Heart right ventricle (tissue), 16 donors: ENCODE measurements at regions not wholly inside any gene's neighbourhood (a gene's known extent, or its start where the extent isn't known, plus 50 kb on each side); places are given as distances from the start of the nearest gene placed in this dataset.

ENCODE experiments used
- ATAC-seq, 8 donors: fragments of 200-7000 bp; cut with Tn5 transposase; one replicate each; pipeline ENCODE4 v1.9.1; 2020; ENCODE audit warnings: mild to moderate bottlenecking in 8 of 8, moderate library complexity in 8 of 8, moderate number of reproducible peaks in 1 of 8
- DNase-seq, 2 donors: peaks; one replicate each; pipeline ENCODE4 v3.0.0-alpha.2; 2020
- H3K27ac ChIP-seq, 10 donors: fragments of 200-600 bp; sonication (generic) in 2 of 10; one replicate each; pipeline versions ENCODE4 v1.5.0 to v1.8.0; 2020 to 2022; ENCODE audit warnings: mild to moderate bottlenecking in 3 of 10
- H3K27me3 ChIP-seq, 7 donors: fragments of 200-600 bp; one replicate each; pipeline ENCODE4 v1.8.0; 2021 to 2022; ENCODE audit warnings: mild to moderate bottlenecking in 2 of 7
- H3K36me3 ChIP-seq, 9 donors: fragments of 200-600 bp; sonication (generic) in 1 of 9; one replicate each; pipeline versions ENCODE4 v1.5.0 to v1.8.0; 2020 to 2022; ENCODE audit warnings: mild to moderate bottlenecking in 2 of 9
- H3K4me1 ChIP-seq, 9 donors: fragments of 200-600 bp; sonication (generic) in 1 of 9; one replicate each; pipeline versions ENCODE4 v1.5.0 to v1.8.0; 2020 to 2022; ENCODE audit warnings: mild to moderate bottlenecking in 4 of 9
- H3K4me3 ChIP-seq, 10 donors: fragments of 200-600 bp; sonication (generic) in 2 of 10; one replicate each; pipeline versions ENCODE4 v1.5.0 to v1.8.0; 2020 to 2022; ENCODE audit warnings: mild to moderate bottlenecking in 7 of 10, moderate library complexity in 2 of 10
- H3K9me3 ChIP-seq, 11 donors: fragments of 200-600 bp in 10 of 11; sonication (generic) in 2 of 11; one replicate each; pipeline versions ENCODE4 v1.5.0 to v1.8.0; 2013 to 2022; ENCODE audit warnings: mild to moderate bottlenecking in 2 of 11, control low read depth in 1 of 11, moderate library complexity in 1 of 11
- WGBS, 2 donors: extraction: QIAGEN DNeasy Blood & Tissue Kit; methylation state at CpG; one replicate each; pipeline ENCODE4 v1.1.7; 2013; ENCODE audit warnings: inconsistent platforms in 1 of 2; 5-methylcytosine and 5-hydroxymethylcytosine counted together
- intact Hi-C, 10 donors: fragments of 100-400 bp; cut with DNase I; formaldehyde crosslinking; loops; one replicate each; pipeline versions ENCODE4 v1.11.1 to v1.14.2; 2022
- TF ChIP-seq, protein P1 (sequence below), 9 donors: fragments of 200-600 bp; sonication (generic) in 2 of 9; IDR thresholded peaks; one replicate each; pipeline versions ENCODE4 v1.5.0 to v1.8.0; 2021 to 2022; ENCODE audit warnings: antibody characterized with exemption in 9 of 9, mild to moderate bottlenecking in 5 of 9, moderate library complexity in 1 of 9
- donor health status: Arrhythmogenic right ventricular cardiomyopathy.
- donor health status: ischemic (EF 13 %, LVEDD 7.1; RV severe dilation, severe dysfunction).
- donor health status: healthy with polysubstance abuse.
- donor health status: DM: no; HTN: yes; CAD: no.
- donor health status: DM: no; HTN: no; CAD: no.
- donor health status: ischemic (EF 25% LVEDD 6.9; RV normal size, moderate dysfunction).
- donor health status: ischemic (EF 25% LVEDD 5.7; RV mildly dilated, moderate dysfunction).
- donor health status: healthy.
- donor health status: DM: yes; HTN: yes; CAD: no.
- donor health status: Ischemic cardiomyopathy.
- donor health status: ischemic (EF 35%, LVEDD 5.7; RV mildly dilated, moderate dysfunction).
- donor health status: nonischemic (EF 11% LVEDD 7.7; RV severe dilation, severe dysfunction).
- donor health status: DM: yes; HTN: yes; CAD: no.
- donor health status: PGD.
- donor health status: ischemic (EF 29% LVEDD 5.4; RV normal size, mild dysfunction).
- donor health status: nonischemic (EF 23%, LVEDD 6.1; RV moderate dilation, normal function).

DNA sequence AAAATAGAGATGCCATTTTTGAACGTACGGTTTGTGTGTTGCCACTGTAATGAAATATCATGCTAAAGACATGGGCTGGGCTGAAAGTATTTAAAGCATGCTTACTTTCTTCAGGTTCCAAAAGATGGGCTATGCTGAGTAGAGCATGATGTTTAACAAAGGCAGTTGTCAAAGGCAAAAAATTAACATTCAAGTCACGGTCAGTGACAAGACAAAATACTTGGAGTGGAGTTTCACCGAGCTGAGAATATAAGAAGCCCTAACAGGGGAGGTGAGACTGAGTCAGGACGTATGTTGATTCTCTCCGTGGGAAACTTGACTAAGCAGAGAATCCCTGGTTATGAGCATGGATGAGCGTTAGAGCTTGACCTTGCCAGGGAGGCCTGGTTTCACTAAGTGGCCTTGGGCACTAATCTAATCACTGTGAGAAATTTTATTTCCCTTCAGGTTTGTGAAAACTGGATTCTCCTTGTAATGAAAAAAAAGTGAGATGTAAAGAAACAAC lies 218.2 kb upstream of the ADAMTS9 start:
- peaks cover 5 to 84% (median 67%) of the 10 kb centered on the region in 9 donors for H3K4me1 ChIP-seq
- intact Hi-C loops: loop anchor here in 6 of 10 donors (5.0 to 10.0 kb wide), 5 partner anchors 91 to 371 kb away; partner anchors contain the start of gene ADAMTS9 (in 3 of the 6)
- no peaks in the 10 kb centered on the region for H3K36me3 ChIP-seq
- H3K9me3 ChIP-seq: no peaks in the 10 kb centered on the region
- no peaks in the 10 kb centered on the region for H3K27me3 ChIP-seq
- H3K4me3 ChIP-seq: no peak overlapping the region
- DNase-seq (no peak), ATAC-seq (no peak)
- TF ChIP-seq, protein P1, sequence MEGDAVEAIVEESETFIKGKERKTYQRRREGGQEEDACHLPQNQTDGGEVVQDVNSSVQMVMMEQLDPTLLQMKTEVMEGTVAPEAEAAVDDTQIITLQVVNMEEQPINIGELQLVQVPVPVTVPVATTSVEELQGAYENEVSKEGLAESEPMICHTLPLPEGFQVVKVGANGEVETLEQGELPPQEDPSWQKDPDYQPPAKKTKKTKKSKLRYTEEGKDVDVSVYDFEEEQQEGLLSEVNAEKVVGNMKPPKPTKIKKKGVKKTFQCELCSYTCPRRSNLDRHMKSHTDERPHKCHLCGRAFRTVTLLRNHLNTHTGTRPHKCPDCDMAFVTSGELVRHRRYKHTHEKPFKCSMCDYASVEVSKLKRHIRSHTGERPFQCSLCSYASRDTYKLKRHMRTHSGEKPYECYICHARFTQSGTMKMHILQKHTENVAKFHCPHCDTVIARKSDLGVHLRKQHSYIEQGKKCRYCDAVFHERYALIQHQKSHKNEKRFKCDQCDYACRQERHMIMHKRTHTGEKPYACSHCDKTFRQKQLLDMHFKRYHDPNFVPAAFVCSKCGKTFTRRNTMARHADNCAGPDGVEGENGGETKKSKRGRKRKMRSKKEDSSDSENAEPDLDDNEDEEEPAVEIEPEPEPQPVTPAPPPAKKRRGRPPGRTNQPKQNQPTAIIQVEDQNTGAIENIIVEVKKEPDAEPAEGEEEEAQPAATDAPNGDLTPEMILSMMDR (IDR thresholded peaks at IDR 0.05): no peak
- H3K27ac ChIP-seq: peak overlapping the region in 4 of 10 donors; percentile 48 to 84 (median 78)
- whole genome bisulfite sequencing, 2 donors: 65 to 69% methylated on average over 7 of the region's 7 CpGs

GRCh38 chr3:64903006-64903405 lies 215.2 kb upstream of the ADAMTS9 start:
- intact Hi-C loops: loop anchor here in 6 of 10 donors (5.0 to 10.0 kb wide), 5 partner anchors 88 to 368 kb away; partner anchors contain the start of gene ADAMTS9 (in 3 of the 6)
- WGBS, 2 donors: 21 to 24% methylated on average over 1 of the region's 1 CpG
- Histone ChIP-seq H3K9me3 (no peaks in the 10 kb centered on the region), H3K27me3 (no peaks in the 10 kb centered on the region), H3K4me1 (peaks cover 8 to 84% (median 66%) of the 10 kb centered on the region in 9 donors), H3K4me3 (no peak overlapping the region), H3K27ac (peak overlapping the region in 9 of 10 donors; percentile 21 to 91 (median 80)), H3K36me3 (no peaks in the 10 kb centered on the region)
- ATAC-seq (no peak), DNase-seq (no peak)
- TF ChIP-seq, protein P1 (IDR thresholded peaks at IDR 0.05): no peak

GRCh38 chr3:64901986-64902516 lies 214.3 kb upstream of the ADAMTS9 start:
- peaks cover 8 to 83% (median 57%) of the 10 kb centered on the region in 9 donors for H3K4me1 ChIP-seq
- TF ChIP-seq, protein P1 (IDR thresholded peaks at IDR 0.05): no peak

DNA sequence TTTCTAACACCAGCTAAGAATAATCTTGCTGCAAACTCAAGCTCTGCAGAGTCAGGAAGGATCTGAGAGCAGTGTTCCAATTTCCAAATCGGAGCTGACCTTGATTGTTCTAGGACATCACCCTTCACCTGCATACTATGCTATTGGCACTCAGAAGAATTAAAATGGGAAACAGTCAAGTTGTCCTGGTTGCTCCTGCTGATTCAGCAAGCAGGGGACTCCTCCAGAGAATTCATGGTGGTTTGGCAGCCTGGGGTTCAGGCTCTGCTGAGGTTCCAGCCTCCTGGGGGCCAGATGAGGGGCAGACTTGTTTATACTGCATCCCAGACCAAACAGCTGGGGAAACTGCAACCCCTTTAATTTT lies 213.7 kb upstream of the ADAMTS9 start:
- Histone ChIP-seq H3K27me3 (no peaks in the 10 kb centered on the region), H3K36me3 (no peaks in the 10 kb centered on the region), H3K9me3 (no peaks in the 10 kb centered on the region), H3K4me3 (no peak overlapping the region), H3K27ac (peak overlapping the region in 9 of 10 donors; percentile 71 to 91 (median 81)), H3K4me1 (peaks cover 8 to 84% (median 58%) of the 10 kb centered on the region in 9 donors)
- peak; percentile 67 to 86 (median 76) for ATAC-seq
- intact Hi-C loops: loop anchor here in 6 of 10 donors (1.0 to 10.0 kb wide), 6 partner anchors 87 to 367 kb away; partner anchors contain the start of gene ADAMTS9 (in 3 of the 6)
- peak in 1 of 2 donors; percentile 32 for DNase-seq
- TF ChIP-seq, protein P1 (IDR thresholded peaks at IDR 0.05): no peak
- WGBS, 2 donors: 15 to 21% methylated on average over 1 of the region's 1 CpG

More at GRCh38 chr3:64901986-64902516, 214.3 kb upstream of the ADAMTS9 start:
- peak overlapping the region in 9 of 10 donors; percentile 71 to 91 (median 81) for H3K27ac ChIP-seq
- no peaks in the 10 kb centered on the region for H3K27me3 ChIP-seq
- H3K4me3 ChIP-seq: no peak overlapping the region
- WGBS, 2 donors: 43 to 47% methylated on average over 3 of the region's 3 CpGs
- intact Hi-C loops: loop anchor here in 6 of 10 donors (1.0 to 10.0 kb wide), 6 partner anchors 87 to 367 kb away; partner anchors contain the start of gene ADAMTS9 (in 3 of the 6)
- ATAC-seq (peak in 2 of 8 donors; percentile 12 to 23), DNase-seq (peak in 1 of 2 donors; percentile 17)
- H3K36me3 ChIP-seq: no peaks in the 10 kb centered on the region
- H3K9me3 ChIP-seq: no peaks in the 10 kb centered on the region
